Mesenteric fat pad (tissue), 1 donor: ENCODE measurements at regions not wholly inside any gene's neighbourhood (a gene's known extent, or its start where the extent isn't known, plus 50 kb on each side); places are given as distances from the start of the nearest gene placed in this dataset.

ENCODE experiments used
- DNase-seq: peaks from one replicate; pipeline ENCODE4 v3.0.0-alpha.2; 2020; ENCODE audit warnings: low spot score
- donor health status: DM: yes; HTN: yes; CAD: no.

DNA sequence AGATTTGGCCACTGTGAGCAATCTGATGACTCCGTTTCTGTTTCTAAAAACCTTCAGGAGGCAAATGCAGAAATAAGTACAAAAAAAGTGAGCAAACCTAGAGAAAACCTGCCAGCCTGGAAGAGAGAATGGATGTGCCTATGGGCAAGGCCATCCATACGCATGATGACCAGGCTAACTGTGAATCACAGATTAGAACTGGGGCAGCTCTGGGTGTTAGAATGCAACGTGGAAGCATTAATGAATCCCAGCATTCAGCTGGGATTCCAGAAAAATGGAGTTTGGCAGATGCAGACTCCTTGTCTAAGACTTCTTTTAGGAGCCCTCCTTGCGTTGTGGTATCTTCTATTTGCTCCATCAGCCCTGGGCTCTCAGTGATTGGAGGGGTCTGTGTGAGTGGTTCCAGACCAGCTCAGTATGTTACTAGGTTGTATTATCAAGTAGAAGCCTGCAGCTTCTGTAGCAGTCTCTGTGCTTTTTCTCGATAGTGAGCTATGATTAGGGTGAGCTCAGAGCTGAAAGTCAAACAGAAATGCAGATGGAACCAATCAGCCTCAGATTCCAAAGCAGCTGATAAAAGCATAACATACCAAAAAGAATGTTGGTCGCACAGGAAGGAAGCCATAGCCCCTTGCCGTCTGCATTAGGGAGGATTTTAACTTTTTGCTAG lies 154.0 kb downstream of the PSMG1 start:
- DNase-seq: no peak

DNA sequence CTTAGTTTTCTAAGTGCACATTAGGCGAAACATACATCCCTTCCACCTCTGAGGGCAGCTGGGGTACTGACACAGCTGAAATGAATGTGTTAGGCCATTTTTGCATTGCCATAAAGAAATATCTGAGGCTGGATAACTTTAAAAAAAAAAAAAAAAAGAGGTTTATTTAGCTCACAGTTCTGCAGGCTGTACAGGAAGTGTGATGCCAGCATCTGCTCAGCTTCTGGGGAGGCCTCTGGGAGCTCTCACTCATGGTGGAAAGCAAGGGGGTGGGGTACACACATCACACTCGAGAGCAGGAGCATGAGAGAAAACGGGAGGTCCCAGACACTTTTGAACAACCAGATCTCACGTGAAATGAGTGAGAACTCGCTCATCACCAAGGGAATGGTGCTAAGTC lies 158.1 kb downstream of the PSMG1 start:
- DNase-seq: peak; percentile 39

DNA sequence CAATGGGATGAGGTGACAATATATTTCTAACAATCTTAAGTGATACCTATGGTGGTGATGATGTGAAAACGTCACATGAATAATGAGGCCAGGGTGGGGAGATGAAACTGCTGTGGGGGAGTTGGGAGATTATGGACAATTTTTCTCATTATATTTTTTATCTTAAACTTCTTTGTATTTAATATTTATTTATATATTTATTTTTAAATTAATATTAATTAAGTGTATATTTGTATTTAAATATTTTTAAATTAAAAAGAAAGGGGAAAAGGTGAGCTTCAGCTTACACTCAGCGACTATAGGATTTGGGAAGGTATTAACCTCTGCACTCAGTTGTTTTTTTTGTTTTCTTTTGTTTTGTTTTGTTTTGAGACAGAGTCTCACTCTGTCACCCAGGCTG lies 158.7 kb downstream of the PSMG1 start:
- DNase-seq: no peak

DNA sequence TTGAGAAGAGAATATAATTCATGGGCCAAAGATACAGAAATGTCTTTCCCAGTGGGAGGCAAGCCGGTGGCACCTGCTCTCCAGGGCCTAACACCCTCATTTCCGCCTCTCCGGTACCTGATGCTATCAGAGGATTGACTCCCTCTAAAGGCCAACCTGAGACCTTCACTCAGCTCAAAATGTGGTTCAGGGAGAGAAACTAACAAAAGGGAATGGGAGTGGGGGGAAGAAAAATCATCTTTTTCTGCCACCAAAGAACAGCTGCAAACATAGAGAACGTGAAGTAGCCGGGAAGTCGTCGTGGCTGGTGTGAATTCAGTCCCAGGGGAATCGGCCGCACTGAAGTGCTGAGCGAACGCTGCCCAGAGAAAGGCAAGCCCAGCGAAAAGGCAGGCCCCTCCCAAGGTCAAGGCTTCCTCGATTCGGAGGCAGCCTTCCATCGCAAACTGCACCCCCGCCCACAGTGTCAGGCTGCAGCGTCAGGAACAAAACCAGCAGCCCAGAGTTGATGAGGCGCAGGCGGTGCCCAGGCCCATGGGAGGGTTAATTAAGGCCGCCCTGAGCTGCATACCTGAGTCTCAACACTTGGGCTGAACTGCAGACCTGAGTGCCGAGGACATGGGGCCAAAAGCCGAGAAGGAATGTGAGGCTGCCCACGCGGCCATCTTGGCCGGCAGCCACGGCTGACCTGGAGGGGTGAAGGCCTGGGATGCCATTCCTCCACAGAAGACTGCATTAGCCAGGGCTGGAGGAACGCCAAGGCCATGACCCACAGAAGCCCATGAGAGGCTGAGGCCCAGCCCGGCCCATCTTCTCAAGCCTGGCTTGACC lies 160.2 kb downstream of the PSMG1 start:
- DNase-seq: peak; percentile 89

DNA sequence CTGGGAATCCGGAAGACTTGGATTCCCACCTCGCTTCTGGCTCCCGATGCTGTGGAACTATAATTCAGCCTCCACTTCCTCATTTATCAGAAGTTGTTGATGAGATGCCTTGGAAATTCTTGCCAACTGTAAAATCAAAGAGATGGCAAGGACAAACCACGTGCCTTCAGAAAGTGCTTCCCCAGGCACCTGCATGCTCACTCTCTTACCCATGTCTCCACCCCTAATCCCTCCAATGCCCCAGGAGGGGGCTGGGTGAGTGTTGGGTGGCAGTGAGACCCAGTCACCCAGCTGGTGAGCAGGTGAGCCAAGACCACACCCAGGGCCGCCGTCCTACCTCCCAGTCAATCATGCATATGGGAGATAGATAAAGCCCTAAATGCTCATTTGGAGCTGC lies 160.8 kb downstream of the PSMG1 start:
- no peak for DNase-seq

DNA sequence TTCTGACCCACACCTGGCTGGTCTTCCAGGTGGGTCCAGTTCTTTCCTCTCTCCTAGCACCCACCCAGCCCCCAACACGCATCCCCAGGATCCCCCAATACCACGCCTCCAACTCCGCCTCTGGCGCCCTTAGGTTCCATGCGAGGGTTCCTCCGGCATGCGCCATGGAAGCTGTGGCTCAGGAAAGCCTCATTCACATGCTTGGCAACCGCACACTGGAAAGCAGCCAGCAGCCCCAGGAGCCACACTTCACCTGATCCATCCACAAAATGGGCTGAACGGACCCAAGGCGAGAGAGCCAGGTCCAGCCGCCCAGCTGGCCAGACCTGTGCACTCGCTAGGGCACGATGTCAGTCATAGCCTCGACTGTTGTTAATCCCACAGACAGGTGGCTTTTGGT lies 161.2 kb downstream of the PSMG1 start:
- DNase-seq: no peak

DNA sequence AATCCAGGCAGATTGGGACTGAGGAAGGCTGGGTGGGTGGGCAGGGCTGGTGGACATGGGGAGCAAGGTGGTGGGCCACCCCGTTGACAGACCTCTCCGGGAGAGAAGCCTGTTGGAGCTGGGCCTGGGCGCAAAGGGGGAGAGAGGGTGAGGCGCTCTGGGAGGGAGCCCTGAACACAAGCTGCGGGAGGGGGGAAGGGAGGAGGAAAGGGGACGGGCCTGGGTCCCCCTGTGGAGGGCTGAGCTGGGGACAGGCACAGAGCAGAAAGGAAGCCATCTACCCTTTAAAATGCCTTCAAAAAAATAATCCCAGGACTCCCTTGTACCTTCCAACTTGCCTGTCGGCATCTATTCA lies 161.8 kb downstream of the PSMG1 start:
- no peak for DNase-seq

DNA sequence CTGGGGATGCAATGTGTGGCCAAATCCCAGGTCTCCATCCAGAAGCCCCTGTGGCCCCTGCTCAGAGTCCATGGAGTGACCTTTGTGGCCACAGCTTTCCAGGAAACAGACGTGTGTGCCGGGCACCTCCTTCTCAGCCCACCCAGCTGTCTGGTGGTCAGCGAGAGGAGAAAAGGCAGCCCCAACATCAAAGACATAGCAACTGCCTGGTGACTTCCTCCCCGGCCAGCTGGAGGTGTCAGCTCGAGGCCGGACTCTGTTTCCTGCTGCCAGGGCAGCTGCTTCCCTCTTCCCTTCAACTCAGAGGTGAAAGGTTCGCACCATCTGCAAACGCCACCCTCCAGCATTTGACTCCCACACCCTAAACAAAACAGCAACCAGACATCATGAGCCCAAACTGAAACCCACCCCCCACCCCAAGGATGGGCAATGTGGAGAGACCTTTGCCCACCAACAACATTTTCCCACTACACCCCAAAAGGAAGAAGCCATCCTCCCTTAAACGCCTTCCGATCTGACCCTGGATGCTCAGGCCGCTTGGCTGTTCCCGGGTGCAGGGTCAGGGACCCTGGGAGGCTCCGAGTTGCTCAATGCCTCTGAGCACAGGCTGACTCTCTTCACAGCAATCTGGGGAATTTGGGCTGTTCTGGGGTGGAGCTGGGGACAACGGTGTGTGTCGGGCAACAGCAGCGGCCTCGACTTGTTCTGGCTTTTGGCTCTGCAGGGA lies 162.3 kb downstream of the PSMG1 start:
- DNase-seq: no peak

DNA sequence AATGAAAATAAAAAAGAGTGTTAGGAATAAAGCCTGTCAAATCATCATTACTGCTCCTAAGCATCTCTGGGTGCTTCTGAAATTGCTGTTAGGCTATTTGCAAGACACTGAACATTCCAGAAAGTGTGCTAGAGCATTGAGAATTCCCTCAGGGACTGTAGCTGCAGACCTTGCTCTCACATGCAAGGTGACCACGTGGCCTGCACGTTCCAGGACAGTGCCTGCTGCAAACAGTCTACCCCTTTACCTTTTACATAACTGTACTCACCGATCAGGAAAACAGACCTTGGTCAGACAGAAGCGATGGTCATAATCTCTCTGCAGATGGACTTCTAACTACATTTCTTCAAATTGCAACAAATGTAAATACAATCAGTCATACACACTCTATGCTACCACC lies 164.5 kb downstream of the PSMG1 start:
- no peak for DNase-seq

DNA sequence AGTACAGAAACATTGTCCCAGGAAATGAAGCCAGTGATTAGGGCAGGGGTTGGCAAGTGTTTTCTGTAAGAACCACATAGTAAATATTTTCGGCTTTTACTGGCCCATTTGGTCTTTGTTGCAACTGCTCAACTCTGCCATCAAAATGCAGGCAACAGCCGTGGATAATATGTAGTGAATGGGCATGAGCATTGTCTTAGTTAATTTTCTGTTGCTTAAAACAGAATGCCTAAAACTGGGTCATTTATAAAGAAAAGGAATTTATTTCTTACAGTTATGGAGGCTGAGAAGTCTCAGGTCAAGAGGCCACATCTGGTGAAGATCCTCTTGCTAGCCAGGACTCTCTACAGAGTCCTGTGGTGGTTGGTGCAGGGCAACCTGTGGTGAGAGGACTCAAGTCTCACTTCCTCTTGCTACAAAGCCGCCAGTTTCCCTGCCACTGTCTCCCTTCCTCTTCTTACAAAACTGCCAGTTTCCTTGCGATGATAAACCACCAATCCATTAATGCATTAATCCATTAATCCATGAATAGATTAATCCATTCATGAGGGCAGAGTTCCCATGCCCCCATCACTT lies 166.4 kb downstream of the PSMG1 start:
- no peak for DNase-seq

DNA sequence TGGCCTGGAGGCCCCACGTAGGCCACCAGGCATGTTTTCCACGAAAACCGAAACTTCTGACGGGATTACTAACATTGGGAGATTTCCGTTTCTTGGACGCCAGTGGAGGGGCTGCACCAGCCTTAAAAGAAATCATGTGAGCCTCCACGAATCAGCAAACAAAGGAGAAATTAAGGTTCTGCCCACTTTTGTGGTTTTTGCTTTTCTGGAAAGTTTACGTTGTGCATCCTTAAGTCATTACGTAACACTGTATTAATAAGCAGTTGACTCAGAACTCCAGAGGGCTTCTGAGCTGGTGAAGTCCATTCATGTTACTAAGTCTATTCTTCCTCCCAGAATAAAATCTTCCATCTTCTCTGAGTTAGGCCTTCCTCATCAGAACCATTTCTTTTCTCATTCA lies 168.5 kb downstream of the PSMG1 start:
- no peak for DNase-seq

DNA sequence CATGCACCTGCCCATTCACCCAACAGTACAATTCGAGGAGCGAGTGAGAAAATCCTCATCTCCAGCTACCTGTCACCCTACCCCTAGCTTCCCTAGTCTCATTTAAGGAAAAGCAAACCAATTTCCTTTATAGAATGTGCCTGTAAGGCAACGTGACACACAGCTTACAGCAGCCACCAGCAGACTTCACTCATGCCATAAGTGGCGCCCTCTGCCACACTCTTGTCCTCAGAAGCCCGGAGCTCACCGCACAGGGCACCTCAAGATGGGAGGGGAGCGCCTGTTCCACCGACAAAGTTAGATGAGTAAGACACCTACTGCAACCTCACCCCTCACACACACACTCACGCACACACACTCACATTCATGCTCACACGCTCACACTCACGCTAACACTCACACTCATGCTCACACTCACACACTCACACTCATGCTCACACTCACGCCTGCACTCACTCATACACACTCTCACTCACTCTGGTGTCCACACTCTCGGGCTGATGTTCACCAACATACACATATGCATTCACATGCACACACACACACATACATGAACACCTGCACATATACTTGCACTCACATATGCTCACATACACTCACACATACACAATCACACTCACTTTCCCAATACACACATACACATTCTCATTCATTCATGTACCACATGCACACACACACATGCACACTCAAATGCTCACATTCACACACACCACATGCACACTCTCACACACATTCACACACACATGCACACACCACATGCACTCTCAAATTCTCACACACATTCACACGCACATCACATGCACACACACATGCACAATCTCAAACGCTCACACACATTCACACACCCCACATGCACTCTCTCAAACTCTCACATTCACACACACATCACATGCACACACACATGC lies 170.7 kb downstream of the PSMG1 start:
- no peak for DNase-seq

DNA sequence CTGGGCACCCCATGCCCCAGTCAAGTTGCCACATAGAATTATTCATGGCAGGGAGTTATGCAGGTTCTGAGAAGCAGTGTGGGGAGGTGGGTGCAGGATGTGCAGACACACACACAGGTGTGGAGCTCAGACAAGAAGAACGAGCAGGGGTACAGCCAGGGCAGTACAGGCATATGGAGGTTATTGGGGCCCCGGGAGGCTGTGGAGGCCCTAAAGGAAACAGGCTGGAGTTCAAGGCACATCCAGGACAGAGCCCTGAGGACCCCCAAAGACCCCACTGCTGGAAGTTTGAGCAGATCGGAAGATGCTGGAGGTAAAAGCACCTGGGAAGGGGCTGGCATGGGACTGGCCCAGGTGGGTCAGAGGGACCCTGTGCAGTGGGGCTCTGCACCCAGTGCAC lies 171.3 kb downstream of the PSMG1 start:
- no peak for DNase-seq

DNA sequence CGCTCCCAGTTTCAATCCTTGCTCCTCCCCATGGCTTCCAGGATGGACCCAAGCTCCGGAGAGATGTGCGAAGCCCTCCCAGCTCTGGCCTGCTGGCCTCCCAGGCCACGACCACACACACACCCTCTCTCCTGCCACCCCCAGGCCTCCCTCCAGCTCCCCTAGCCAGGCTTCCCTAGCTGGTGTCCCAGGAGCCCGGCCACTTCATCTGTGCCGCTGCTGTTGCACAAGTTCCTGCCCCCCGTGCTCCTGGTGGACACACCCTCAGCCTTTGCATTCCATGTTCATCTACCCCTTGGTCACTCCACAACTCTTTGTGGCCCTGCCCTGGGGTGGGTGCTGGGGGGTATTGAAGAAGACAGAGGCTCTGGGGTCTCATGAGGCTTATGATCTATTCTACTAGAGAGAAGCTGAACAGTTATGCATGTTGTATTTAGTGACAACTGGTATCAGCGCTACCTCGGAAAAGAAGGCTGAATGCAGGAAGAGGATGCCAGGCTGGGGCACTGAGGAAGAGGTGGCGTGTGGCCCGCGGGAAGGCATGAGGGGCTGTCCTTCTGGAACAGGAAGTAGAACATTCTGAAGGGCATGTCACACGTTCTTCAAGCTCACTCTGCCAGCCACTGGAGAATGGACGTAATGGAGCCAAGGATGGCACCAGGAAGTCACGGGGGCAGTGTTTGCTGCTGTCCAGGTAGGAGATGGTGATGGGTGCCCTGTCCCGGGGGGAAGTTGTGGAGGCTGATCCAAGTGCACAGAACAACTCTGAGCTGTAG lies 172.4 kb downstream of the PSMG1 start:
- no peak for DNase-seq

DNA sequence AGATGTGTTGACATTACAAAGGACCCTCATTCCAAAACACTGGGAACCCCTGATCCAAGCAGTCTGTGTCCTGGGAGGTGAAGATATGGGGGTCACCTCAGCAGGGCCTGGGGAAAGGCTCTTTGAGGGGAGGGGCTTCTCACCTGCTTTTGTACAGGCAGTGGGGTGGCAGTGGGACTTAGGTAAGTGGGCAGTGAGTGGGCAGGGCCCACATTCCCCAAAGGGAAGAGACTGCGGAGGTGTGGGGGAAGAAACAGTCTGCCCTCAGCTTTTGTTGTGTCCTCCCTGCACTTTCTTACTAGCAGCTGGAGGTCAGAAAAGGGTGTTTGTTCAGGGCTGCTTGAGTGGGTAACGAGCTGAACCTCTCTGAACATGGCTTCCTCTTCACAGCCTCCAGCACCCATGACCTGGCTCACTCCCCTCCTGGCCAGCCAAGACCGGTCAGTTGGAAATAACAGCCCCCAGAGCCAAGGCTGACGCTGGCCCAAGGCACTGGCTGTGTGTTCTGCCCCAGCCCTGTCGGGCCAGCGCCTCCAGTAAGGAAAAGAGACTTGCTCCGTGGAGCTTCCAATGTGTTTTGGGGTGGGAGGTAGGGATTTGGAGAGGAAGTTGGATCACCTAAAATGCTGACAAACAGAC lies 173.5 kb downstream of the PSMG1 start:
- DNase-seq: no peak

DNA sequence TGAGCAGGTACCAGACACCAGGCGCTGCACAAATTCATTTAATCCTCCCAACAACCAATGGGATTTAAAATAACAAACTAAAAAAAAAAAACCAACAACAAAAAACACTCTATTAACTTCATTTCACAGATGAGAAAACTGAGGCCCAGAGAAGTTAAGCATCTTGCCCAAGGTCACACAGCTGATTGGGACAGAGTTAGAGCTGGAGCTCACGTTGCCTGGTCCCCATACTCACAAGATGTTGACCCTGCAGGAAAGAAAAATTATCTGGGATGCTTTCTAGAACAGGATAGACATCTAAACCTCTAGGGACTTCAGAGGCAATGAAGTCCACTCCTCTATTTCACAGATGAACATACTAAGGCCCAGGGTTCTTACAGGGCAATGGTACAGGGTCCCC lies 175.3 kb downstream of the PSMG1 start:
- DNase-seq: no peak

DNA sequence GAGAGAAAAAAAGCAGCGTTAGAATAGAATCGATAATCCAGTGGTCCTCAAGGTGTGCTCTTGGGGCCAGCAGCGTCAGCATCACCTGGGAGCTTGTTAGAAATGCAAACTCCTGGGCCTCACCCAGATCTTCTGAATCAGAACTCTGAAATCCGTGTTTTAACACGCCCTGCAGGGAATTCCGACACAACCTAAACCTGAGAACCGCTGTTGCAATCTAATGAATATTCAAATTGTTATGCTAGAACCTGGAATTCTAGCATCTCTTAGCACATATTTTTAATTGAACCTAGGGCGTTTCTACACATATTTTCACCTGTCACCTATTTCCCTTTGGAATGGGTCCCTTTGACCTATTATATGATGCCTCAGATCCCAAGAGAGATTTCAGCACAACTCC lies 175.7 kb downstream of the PSMG1 start:
- DNase-seq: no peak

DNA sequence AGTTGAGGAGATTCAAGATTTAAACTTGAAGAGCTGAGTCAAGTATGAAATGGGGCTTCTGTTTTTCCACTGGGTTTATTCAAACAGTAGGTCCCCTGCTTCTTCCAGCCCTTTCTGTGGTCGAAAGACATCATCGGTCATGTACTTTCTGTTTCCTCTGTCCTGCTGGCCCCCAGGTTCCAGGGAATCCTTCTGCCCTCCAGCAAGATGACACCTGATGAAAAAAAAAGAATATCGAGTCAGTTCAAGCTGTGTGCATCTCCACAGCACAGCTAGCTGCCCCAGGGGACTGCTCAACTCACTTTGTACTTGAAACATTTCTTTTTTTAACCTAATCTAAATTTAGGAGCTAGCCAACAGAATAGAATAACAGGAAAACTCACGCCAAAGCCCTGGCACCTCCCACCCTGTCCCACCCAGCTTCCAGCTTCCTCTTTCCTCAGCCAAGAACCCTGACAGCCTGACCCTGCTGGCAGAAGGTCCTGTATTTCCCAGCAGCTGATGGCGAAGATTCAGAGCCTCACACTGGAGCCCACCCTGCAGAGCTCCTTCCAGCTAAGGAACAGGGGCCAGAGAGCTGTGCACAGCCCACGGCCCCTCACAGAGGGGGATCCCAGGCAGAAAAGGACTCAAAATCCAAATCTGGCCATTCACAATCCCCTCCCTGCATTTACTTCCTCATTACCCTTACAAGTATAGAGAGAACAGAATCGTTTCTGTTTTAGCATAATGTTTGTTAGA lies 176.5 kb downstream of the PSMG1 start:
- no peak for DNase-seq

DNA sequence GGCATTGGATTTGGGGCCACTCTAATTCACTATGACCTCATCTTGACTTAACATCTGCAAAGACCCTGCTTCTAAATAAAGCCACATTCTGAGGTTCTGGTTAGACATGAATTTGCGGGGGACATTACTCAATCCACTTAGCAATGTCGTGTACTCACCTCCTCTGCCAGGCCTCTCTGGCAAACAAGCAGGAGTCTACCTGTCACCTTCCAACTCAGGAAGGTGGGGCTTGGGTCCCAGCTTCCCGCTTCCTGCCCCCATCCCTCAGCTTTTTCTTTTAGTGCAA lies 177.8 kb downstream of the PSMG1 start:
- DNase-seq: no peak
